ENCODE measurements at regions not wholly inside any gene's neighbourhood (a gene's known extent, or its start where the extent isn't known, plus 50 kb on each side); places are given as distances from the start of the nearest gene placed in this dataset.

DNA sequence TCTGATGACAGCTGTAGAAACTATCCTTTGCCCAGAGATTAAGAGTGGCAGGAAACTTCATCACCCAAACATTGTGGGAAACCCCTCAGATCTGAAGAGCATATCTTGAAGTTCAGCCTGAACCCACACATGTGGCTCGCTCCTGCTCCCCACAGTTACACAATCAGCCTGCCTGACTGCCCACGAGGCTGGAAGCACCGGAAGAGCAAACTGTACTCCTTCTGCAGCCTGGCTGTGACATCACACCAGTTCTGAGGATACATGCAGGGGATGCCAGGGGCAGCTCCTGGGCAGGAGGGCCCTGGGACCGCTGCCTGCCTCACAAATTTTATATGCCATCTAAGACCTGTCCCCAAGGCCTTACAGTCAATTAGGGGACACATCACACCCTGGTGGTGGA, 444.4 kb downstream of the BUD13 start:
- TF ChIP-seq CTCF (IDR thresholded peaks at IDR 0.05) (no peak), POLR2A (IDR thresholded peaks at IDR 0.05) (no peak)
